ENCODE measurements at regions not wholly inside any gene's neighbourhood (a gene's known extent, or its start where the extent isn't known, plus 50 kb on each side); places are given as distances from the start of the nearest gene placed in this dataset.
"Not testable (repeated sequence)": the region's sequence is repeated elsewhere in the genome, so short reads cannot be mapped to it uniquely, and the experiment has no call there.

DNA sequence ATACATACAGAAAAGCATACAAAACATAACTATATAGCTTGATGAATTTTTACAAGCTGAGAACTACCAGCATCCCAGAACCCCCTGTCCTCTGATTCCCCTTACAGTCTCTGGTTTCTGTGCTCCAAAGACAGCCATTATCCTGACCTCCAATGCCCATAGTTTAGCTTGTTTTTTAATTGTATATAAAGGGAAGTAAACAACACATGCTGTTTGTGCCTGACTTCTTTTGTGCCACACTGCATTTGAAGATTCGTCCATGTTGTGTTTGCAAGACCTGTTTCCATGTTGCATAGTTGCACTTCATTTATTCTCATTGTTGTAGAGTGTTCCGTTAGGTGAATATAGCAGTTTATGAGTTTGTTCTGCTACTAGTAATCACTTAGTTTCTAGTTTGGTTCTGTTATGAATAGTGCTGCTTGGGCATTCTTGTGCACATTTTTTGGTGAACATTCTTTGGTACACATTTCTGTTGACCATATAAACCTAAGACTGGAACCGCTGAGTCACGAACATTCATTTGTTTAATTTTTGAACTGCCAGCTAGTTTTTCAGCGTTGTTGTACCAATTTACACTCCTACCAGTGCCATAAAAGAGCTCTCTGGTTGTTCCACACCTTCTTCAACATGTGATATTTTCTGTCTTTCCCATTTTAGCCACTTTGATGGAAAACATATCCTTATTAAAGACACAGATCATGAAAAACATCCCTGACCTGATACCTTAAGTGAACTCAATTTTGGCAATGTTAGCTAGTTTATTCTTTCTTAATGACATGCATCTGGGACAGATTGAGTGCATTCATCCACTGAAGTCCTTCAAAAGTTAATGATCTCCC is 78.1 kb upstream of the ANXA1 start:
- Mint-ChIP-seq H3K27me3 (peaks cover 8% of the 10 kb centered on the region), H3K27ac (no peak overlapping the region), H3K36me3 (ENCODE audit: low read depth) (no peaks in the 10 kb centered on the region), H3K4me3 (no peak overlapping the region), H3K4me1 (ENCODE audit: low read depth) (no peaks in the 10 kb centered on the region), H3K9me3 (no peaks in the 10 kb centered on the region)
- DNase-seq: no peak

DNA sequence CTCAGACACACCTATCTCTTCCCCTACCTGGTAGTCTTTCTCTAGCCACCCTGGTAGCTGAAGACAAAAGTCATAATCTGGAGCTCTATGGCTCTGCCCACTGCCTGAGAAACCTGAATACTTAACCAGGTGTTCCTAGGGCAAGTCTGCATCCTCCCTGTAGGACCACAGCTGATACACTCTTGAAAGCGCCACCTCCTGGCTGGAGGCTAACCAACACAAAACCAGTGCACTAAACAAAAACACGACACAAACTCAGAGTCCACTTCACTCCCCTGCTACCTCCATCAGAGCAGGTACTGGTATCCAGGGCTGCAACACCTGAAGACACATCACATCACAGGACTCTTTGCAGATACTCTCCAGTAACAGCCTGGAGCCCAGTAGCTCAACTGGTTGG is 84.6 kb upstream of the ANXA1 start:
- no peak overlapping the region for H3K4me3 Mint-ChIP-seq
- H3K4me1 Mint-ChIP-seq (ENCODE audit: low read depth): no peaks in the 10 kb centered on the region
- H3K27me3 Mint-ChIP-seq: peaks cover 5% of the 10 kb centered on the region

DNA sequence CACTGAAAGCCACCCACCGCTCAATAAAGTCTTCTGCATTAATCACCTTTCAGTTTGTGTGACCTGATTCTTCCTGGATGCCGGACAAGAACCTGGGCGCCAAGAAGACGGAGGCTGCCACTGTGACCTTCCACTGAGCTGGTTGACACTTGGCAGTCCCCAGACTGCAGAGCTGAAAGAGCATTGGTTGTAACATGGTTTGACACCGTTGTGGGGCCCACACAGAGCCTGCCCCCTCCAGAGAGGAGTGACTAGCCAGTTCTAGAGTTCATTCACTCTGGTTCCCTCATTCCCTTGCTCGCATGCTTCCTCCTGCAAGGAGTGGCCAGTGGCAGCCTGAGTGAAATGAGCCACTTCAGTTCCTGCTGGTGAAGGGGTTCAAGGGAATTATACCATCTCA is 86.2 kb upstream of the ANXA1 start:
- no peak overlapping the region for H3K27ac Mint-ChIP-seq
- H3K4me3 Mint-ChIP-seq: no peak overlapping the region
- no peaks in the 10 kb centered on the region for H3K36me3 Mint-ChIP-seq (ENCODE audit: low read depth)
- no peaks in the 10 kb centered on the region for H3K9me3 Mint-ChIP-seq
- peaks cover 5% of the 10 kb centered on the region for H3K27me3 Mint-ChIP-seq
- H3K4me1 Mint-ChIP-seq (ENCODE audit: low read depth): no peaks in the 10 kb centered on the region
- no peak for DNase-seq

More for the DNA sequence above, 84.6 kb upstream of the ANXA1 start:
- Mint-ChIP-seq H3K27ac (no peak overlapping the region), H3K36me3 (ENCODE audit: low read depth) (no peaks in the 10 kb centered on the region), H3K9me3 (no peaks in the 10 kb centered on the region)
- DNase-seq: no peak

DNA sequence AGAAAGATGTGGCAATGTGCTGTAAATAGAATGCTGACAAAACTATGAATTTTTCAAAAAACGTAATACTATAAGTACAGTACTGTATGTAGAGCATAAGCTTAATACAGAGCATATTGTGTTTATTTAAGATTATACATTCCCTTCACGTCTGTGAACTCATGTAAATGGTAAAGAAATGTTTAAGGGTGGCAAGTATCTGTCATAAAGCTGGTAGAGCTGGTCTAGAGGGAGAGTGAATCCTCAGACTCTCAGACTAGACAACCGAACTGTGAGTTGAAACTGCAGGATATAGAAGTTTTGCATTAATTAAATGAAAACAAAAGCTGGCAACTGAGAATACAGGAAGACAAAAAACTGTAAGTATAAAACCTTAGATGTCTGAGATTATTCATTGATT is 87.3 kb upstream of the ANXA1 start:
- no peak for DNase-seq
- no peaks in the 10 kb centered on the region for H3K36me3 Mint-ChIP-seq (ENCODE audit: low read depth)
- no peaks in the 10 kb centered on the region for H3K9me3 Mint-ChIP-seq
- H3K27ac Mint-ChIP-seq: no peak overlapping the region
- H3K27me3 Mint-ChIP-seq: no peaks in the 10 kb centered on the region
- H3K4me3 Mint-ChIP-seq: no peak overlapping the region
- H3K4me1 Mint-ChIP-seq (ENCODE audit: low read depth): no peaks in the 10 kb centered on the region

DNA sequence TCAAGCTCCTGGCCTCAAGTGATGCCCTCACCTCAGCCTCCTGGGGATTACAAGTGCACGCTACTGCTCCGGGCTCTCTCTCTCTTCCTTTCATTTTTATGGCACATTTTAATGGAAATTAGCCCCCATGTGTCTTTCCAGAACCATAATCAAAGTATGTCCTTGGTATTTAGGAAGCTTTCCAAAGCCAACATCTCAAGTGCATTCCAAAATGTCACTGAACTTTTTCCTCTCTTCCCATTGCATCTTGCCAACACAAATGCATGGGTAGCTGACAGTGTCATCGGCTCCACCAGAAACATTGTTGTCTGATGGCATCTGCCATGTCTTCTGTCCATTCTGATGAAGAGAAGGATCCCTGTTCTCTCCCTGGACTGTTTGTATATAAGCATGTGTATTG is 90.5 kb upstream of the ANXA1 start:
- Mint-ChIP-seq H3K4me3 (no peak overlapping the region), H3K36me3 (ENCODE audit: low read depth) (no peaks in the 10 kb centered on the region), H3K9me3 (no peaks in the 10 kb centered on the region), H3K4me1 (ENCODE audit: low read depth) (no peaks in the 10 kb centered on the region), H3K27me3 (peaks cover 8% of the 10 kb centered on the region), H3K27ac (no peak overlapping the region)
- DNase-seq: no peak

DNA sequence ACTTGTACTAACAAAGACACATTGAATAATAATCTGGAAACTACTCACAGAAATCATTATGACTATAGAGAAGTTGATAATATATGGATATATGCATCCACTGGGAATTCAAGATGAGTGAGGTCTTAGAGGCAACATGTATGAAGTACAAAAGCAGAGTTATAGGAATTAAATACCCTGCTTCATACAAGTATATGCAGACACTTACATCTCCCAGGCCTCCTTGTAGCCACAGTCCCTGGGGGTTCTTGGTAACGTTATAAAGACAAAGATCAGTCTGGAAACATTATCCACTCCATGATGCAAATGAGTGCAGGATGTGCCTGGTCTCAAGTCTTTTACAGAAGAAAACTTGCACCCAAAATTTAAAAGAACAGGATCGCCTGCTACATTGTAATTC is 92.4 kb upstream of the ANXA1 start:
- Mint-ChIP-seq H3K9me3 (no peaks in the 10 kb centered on the region), H3K4me1 (ENCODE audit: low read depth) (no peaks in the 10 kb centered on the region), H3K27me3 (peaks cover 8% of the 10 kb centered on the region), H3K36me3 (ENCODE audit: low read depth) (no peaks in the 10 kb centered on the region), H3K4me3 (no peak overlapping the region), H3K27ac (no peak overlapping the region)
- DNase-seq: no peak

DNA sequence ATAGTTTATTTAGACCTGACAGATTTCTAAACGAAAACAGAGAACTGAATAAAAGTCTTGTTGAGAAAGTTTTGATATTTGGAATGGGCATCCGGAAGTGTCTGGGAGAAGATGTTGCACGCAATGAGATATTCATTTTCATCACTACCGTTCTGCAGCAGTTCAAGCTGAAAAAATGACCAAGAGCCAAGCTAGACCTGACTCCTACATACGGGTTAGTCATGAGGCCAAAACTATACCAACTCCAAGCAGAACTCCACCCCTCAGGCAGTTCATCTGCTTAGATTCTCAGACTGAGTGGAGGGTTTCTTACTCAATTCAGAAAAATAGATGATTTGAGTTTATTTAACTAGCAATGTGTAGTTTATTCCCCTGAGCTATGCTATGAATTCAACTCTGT is 95.4 kb upstream of the ANXA1 start:
- H3K4me1 Mint-ChIP-seq (ENCODE audit: low read depth): no peaks in the 10 kb centered on the region
- no peak for DNase-seq
- no peak overlapping the region for H3K27ac Mint-ChIP-seq
- no peak overlapping the region for H3K4me3 Mint-ChIP-seq
- H3K27me3 Mint-ChIP-seq: peaks cover 10% of the 10 kb centered on the region
- H3K9me3 Mint-ChIP-seq: no peaks in the 10 kb centered on the region
- no peaks in the 10 kb centered on the region for H3K36me3 Mint-ChIP-seq (ENCODE audit: low read depth)

DNA sequence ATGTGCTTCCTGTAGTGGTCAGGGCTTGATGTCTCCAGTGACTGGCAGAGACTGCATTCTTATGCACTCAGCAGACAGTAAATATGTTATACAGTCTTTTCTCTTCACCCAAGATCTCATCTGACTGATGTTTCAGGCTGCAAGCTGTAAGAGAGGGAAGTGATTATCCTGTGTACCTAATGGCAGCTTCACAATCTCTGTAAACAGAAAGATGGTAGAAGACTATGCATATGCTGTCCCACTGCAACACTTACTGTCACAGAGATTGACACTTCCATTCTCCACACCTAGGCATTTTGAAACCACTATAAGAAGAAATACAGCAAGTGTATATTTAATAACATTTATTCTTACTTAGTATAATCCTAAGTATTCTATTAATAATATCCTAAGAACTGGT is 97.6 kb upstream of the ANXA1 start:
- Mint-ChIP-seq H3K4me1 (ENCODE audit: low read depth) (no peaks in the 10 kb centered on the region), H3K27ac (no peak overlapping the region), H3K4me3 (no peak overlapping the region), H3K27me3 (peaks cover 13% of the 10 kb centered on the region), H3K9me3 (no peaks in the 10 kb centered on the region), H3K36me3 (ENCODE audit: low read depth) (no peaks in the 10 kb centered on the region)
- no peak for DNase-seq

DNA sequence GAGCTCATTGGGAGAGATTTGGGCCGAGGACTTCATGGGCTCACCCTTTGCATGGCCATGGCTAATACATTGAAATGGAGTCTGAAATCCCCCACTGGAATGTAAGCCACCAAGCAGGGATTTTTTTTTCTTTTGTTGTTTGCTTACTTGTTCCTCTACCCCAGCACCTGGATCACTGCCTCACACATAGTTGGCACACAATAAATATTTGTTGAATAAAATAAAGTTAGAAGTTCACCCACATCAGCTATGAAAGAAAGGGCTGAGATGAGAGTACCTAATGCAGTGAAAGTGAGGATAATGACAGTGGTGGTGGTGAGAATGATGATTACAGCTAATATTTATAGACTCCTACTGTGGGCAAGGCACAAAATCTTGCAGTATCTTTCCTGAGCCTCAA is 98.1 kb upstream of the ANXA1 start:
- no peak for DNase-seq
- Mint-ChIP-seq H3K4me3 (no peak overlapping the region), H3K36me3 (ENCODE audit: low read depth) (no peaks in the 10 kb centered on the region), H3K27ac (no peak overlapping the region), H3K27me3 (peaks cover 13% of the 10 kb centered on the region), H3K4me1 (ENCODE audit: low read depth) (no peaks in the 10 kb centered on the region), H3K9me3 (no peaks in the 10 kb centered on the region)

DNA sequence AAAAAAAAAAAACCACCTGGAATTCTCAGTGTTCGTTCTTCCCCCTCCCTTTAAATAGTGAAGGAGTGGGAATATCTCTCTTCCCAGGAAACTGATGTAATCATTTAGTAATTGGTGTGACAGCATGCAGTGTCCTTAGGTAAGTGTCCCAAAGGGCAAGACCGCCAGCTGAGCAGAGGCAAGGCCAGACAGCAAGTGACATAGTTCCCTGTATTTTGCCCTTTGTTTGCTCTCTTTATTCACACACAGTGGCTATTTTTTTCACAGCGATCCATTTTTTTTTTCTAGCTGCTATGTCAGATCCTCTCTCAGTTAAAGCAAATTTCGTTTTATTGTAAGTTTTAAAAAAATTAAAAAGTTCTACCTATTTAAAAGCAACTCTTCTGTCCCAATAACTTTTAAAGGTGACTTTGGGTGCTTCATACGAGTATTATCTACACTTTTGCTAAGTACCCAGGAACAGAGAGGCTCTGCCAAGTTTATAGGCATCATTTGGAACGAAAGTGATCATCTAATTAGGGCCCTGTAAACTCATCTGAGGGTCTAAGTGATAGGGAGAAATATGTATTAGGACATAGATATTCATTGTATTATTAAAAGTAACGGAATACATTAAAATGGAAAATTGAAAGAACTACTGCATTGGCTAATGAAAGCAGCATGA is 98.2 kb upstream of the ALDH1A1 start:
- Mint-ChIP-seq H3K4me1 (ENCODE audit: low read depth) (no peaks in the 10 kb centered on the region), H3K27me3 (peaks cover 6% of the 10 kb centered on the region), H3K27ac (no peak overlapping the region), H3K36me3 (ENCODE audit: low read depth) (no peaks in the 10 kb centered on the region), H3K9me3 (no peaks in the 10 kb centered on the region), H3K4me3 (no peak overlapping the region)
- DNase-seq: no peak

DNA sequence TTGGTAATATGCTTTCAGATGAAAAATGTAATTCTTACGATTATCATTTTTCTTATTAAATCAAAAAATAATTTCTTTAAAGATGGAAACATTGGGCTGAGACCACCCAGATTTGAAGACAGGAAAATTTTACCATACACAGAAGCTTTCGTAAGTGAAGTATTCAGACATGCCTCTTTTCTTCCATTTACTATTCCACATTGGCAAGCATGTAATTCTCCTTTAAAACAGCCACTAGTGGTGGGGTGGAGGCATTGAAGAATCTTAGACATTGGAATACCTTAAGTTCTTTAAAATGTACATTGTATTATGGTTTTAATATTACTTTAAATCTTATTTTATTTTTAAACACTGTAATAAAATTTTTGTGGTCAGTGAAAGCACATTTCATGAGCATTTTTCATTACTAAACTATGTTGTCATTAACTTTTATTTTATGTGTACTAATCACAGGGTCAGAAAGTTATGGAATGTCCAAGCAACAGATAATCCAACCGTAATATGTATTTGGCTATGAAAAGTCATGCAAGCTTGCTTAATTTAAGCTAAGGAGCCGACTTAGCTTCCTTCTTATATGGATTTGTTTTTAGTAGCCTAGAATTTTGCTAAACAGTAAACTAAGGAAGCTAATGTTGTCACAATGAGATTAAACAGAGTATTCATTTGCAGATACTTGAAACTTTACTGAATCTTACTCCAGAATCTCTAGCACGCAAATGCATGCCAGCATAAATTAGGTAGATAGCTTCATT is 97.4 kb upstream of the ALDH1A1 start:
- Mint-ChIP-seq H3K9me3 (no peaks in the 10 kb centered on the region), H3K36me3 (ENCODE audit: low read depth) (no peaks in the 10 kb centered on the region), H3K27ac (no peak overlapping the region), H3K4me1 (ENCODE audit: low read depth) (no peaks in the 10 kb centered on the region), H3K27me3 (peaks cover 6% of the 10 kb centered on the region), H3K4me3 (no peak overlapping the region)
- no peak for DNase-seq

DNA sequence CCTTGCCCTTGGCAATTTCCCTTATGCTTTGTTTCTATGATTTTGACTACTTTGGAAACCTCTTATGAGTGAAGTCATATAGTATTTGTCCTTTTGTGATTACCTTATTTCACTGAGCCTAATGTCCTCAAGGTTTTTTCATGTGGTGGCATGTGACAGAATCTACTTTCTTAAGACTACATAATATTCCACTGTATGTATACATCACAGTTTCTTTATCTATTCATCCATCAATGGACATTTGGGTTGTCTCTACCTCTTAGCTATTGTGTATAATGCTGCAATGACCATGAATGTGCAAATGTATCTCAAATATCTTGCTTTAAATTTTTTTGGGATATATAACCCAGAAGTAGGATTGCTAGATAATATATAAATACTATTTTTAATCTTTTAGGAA is 96.4 kb upstream of the ALDH1A1 start:
- DNase-seq: no peak
- Mint-ChIP-seq H3K4me3 (no peak overlapping the region), H3K27me3 (peaks cover 6% of the 10 kb centered on the region), H3K36me3 (ENCODE audit: low read depth) (no peaks in the 10 kb centered on the region), H3K9me3 (no peaks in the 10 kb centered on the region), H3K27ac (no peak overlapping the region), H3K4me1 (ENCODE audit: low read depth) (no peaks in the 10 kb centered on the region)

DNA sequence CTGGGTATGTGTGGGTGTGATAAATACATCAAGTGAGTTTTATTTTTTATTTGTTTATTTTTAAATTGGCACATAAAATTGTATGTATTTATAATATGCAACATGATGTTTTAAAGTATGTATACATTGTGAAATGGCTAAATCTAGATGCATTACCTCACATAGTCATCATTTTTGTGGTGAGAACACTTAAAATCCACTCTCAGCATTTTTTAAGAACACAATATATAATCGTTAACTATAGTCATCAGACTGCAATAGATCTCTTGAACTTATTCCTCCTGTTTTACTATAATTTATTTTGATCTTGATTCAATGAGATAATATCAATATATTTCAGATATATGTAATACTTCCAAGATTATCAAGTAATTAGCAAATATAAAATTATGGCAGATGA is 93.9 kb upstream of the ALDH1A1 start:
- peaks cover 3% of the 10 kb centered on the region for H3K27me3 Mint-ChIP-seq
- H3K27ac Mint-ChIP-seq: no peak overlapping the region
- H3K4me3 Mint-ChIP-seq: no peak overlapping the region
- no peak for DNase-seq
- H3K36me3 Mint-ChIP-seq (ENCODE audit: low read depth): no peaks in the 10 kb centered on the region
- no peaks in the 10 kb centered on the region for H3K4me1 Mint-ChIP-seq (ENCODE audit: low read depth)
- no peaks in the 10 kb centered on the region for H3K9me3 Mint-ChIP-seq

DNA sequence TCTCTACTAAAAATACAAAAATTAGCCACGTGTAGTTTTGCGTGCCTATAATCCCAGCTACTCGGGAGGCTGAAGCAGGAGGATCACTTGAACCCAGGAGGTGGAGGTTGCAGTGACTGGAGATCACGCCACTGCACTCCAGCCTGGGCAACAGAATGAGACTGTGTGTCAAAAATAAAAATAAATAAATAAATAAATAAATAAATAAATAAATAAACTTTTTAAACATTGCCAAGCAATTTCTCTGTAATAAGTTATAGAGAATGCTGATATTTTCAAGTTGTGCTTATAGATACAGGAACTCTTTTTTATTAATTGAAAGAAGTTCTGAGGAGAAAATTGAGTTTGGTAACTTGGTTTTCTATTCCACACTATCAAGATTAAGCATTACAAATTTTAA is 91.9 kb upstream of the ALDH1A1 start:
- not testable (repeated sequence) for H3K36me3 Mint-ChIP-seq (ENCODE audit: low read depth)

DNA sequence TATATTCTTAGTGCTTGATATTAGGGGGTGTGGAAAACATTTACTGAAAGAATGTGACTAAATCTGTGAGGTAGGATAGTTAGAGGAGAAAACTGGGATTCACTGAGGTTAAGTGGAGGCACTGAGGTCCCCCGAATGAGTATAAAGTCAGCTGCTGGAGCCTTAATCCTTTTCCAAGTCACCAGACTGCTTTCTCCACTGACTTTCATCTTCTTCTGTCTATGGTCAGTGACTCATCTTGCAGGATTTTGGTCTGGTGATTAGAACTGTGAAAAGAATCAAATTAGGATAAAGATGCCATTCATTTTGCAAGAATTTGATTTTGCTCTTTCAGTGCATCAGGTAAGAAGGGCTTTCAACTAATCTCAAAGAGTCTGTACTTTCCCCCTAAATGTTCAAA is 89.3 kb upstream of the ALDH1A1 start:
- Mint-ChIP-seq H3K4me1 (ENCODE audit: low read depth) (no peaks in the 10 kb centered on the region), H3K9me3 (no peaks in the 10 kb centered on the region), H3K4me3 (no peak overlapping the region), H3K27ac (no peak overlapping the region), H3K27me3 (peaks cover 11% of the 10 kb centered on the region), H3K36me3 (ENCODE audit: low read depth) (no peaks in the 10 kb centered on the region)
- DNase-seq: no peak

More for the DNA sequence above, 91.9 kb upstream of the ALDH1A1 start:
- H3K4me3 Mint-ChIP-seq; DNase-seq; H3K9me3 Mint-ChIP-seq; H3K27me3 Mint-ChIP-seq; H3K27ac Mint-ChIP-seq; H3K4me1 Mint-ChIP-seq (ENCODE audit: low read depth): not testable (repeated sequence)
